Natural killer cell (primary cell): ENCODE measurements at regions not wholly inside any gene's neighbourhood (a gene's known extent, or its start where the extent isn't known, plus 50 kb on each side); places are given as distances from the start of the nearest gene placed in this dataset.

Experiments used
- ATAC-seq, 3 donors: fragments of 150-1000 bp in 2 of 3; fragments of 200-7000 bp in 1 of 3; cut with Tn5 transposase; 1 replicate in 1 of 3; 2 replicates in 2 of 3; pipeline ENCODE4 v1.10.0; 2021; ENCODE audit warnings: mild to moderate bottlenecking in 2 of 3, moderate library complexity in 2 of 3
- DNase-seq, 2 donors: peaks; one replicate each; pipeline versions ENCODE4 v3.0.0 to v3.0.0-alpha.2; 2013 to 2021; ENCODE audit warnings: mixed read lengths in 1 of 2
- H3K27ac ChIP-seq: one replicate; pipeline ENCODE4 v1.5.1; 2013; ENCODE audit warnings: mild to moderate bottlenecking, low read length
- H3K27me3 ChIP-seq: one replicate; pipeline ENCODE4 v1.6.1; 2013; ENCODE audit warnings: low read length; ENCODE audit not compliant: control insufficient read depth, insufficient read depth
- H3K36me3 ChIP-seq: one replicate; pipeline ENCODE4 v1.6.1; 2013; ENCODE audit warnings: low read length; ENCODE audit not compliant: control insufficient read depth, insufficient read depth
- H3K4me1 ChIP-seq: one replicate; pipeline ENCODE4 v1.6.1; 2013; ENCODE audit warnings: low read length; ENCODE audit not compliant: control insufficient read depth, insufficient read depth
- H3K4me3 ChIP-seq: one replicate; pipeline ENCODE4 v1.5.1; 2013; ENCODE audit warnings: low read length
- H3K9me3 ChIP-seq: one replicate; pipeline ENCODE4 v1.6.1; 2013; ENCODE audit warnings: low read length; ENCODE audit not compliant: control insufficient read depth, insufficient read depth
- H3K27ac Mint-ChIP-seq, 2 donors: one replicate each; pipeline ENCODE4 v1.8.0; 2022; ENCODE audit warnings: mild to moderate bottlenecking in 2 of 2, mixed read lengths in 2 of 2, moderate library complexity in 1 of 2
- H3K27me3 Mint-ChIP-seq, 2 donors: one replicate each; pipeline ENCODE4 v1.8.0; 2022; ENCODE audit warnings: low read depth in 2 of 2, mixed read lengths in 2 of 2
- H3K36me3 Mint-ChIP-seq: one replicate; pipeline ENCODE4 v1.8.0; 2022; ENCODE audit warnings: mixed read lengths
- H3K4me1 Mint-ChIP-seq, 2 donors: one replicate each; pipeline ENCODE4 v1.8.0; 2022; ENCODE audit warnings: mixed read lengths in 2 of 2
- H3K4me3 Mint-ChIP-seq: one replicate; pipeline ENCODE4 v1.8.0; 2022; ENCODE audit warnings: mild to moderate bottlenecking, moderate library complexity, mixed read lengths
- H3K9me3 Mint-ChIP-seq, 2 donors: one replicate each; pipeline ENCODE4 v1.8.0; 2022; ENCODE audit warnings: mixed read lengths in 2 of 2
- CTCF ChIP-seq: fragments of 200-600 bp; IDR thresholded peaks from one replicate; pipeline ENCODE4 v1.8.0; 2022; ENCODE audit warnings: antibody characterized with exemption
- WGBS: methylation state at CpG from one replicate; pipeline ENCODE4 v1.1.7; 2013; ENCODE audit warnings: missing lambda C conversion rate; ENCODE audit not compliant: insufficient coverage; 5-methylcytosine and 5-hydroxymethylcytosine counted together
- intact Hi-C: fragments of 100-400 bp; cut with micrococcal nuclease; formaldehyde crosslinking; loops from one replicate; pipeline ENCODE4 v1.14.2; 2022

DNA sequence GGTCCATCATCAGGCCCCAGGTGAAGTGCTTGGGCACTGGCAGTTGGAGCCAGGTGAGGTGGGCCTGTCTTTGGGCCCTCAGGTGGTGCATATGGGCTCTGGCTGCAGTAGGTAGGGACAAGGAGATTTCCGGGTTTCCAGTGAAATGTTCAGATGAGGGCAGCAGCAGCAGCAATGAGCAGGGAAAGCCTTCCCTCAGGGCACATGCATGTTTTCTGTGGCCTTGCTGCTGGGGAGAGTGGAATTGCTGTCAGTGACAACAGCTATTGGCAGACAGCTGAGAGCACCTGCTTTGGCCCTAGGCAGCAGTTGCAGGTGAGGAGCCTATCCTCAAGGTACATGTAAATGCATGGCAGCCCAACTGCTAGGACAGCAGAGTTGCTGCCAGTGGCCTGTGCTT is 58.9 kb upstream of the QRFPR start:
- DNase-seq (no peak), ATAC-seq (no peak)
- Histone ChIP-seq H3K36me3 (no peaks in the 10 kb centered on the region), H3K4me3 (no peak overlapping the region), H3K27me3 (no peaks in the 10 kb centered on the region), H3K9me3 (peaks cover 11% of the 10 kb centered on the region), H3K27ac (no peak overlapping the region), H3K4me1 (no peaks in the 10 kb centered on the region)
- no peak overlapping the region for H3K4me3 Mint-ChIP-seq
- intact Hi-C loops, result no loop called here
- no peaks in the 10 kb centered on the region for H3K27me3 Mint-ChIP-seq
- peaks cover 7 to 9% of the 10 kb centered on the region in 2 donors for H3K9me3 Mint-ChIP-seq
- no peak for TF ChIP-seq CTCF
- 93% methylated on average over 1 of the region's 1 CpG for WGBS
- no peak overlapping the region for H3K27ac Mint-ChIP-seq
- no peaks in the 10 kb centered on the region for H3K4me1 Mint-ChIP-seq
- H3K36me3 Mint-ChIP-seq, result peaks cover 4% of the 10 kb centered on the region
